Naive thymus-derived CD8-positive, alpha-beta T cell (primary cell): ENCODE measurements at regions not wholly inside any gene's neighbourhood (a gene's known extent, or its start where the extent isn't known, plus 50 kb on each side); places are given as distances from the start of the nearest gene placed in this dataset.
A peak's percentile ranks its signal among the peaks of the same experiment; 100 is the strongest.

Source experiments
- ATAC-seq, 2 donors: fragments of 150-1000 bp; cut with Tn5 transposase in 1 of 2; sonication (Bioruptor Pico), chemical (Tn5 transposase) in 1 of 2; 1 replicate in 1 of 2; 2 replicates in 1 of 2; pipeline ENCODE4 v1.10.0; 2021; ENCODE audit warnings: mild to moderate bottlenecking in 2 of 2, moderate library complexity in 2 of 2
- POLR2A ChIA-PET: fragments of 350-600 bp; sonication (Branson Sonifier 250); formaldehyde crosslinking; loops from one replicate; lab custom pipeline; 2021; ENCODE audit warnings: antibody characterized with exemption; lab: Charles Lee
- DNase-seq, 10 donors: peaks; one replicate each; pipeline versions ENCODE4 v3.0.0 to v3.0.0-alpha.2; 2020 to 2022
- H3K27ac Mint-ChIP-seq, 10 donors: one replicate each; pipeline ENCODE4 v1.8.0; 2020 to 2022; ENCODE audit warnings: mild to moderate bottlenecking in 10 of 10, mixed read lengths in 10 of 10, moderate library complexity in 4 of 10, inconsistent platforms in 1 of 10
- H3K27me3 Mint-ChIP-seq, 5 donors: one replicate each; pipeline ENCODE4 v1.8.0; 2021 to 2022; ENCODE audit warnings: mixed read lengths in 5 of 5
- H3K36me3 Mint-ChIP-seq, 3 donors: one replicate each; pipeline ENCODE4 v1.8.0; 2020 to 2022; ENCODE audit warnings: mixed read lengths in 3 of 3, mild to moderate bottlenecking in 2 of 3, inconsistent platforms in 1 of 3
- H3K4me1 Mint-ChIP-seq, 4 donors: one replicate each; pipeline ENCODE4 v1.8.0; 2021 to 2022; ENCODE audit warnings: mixed read lengths in 4 of 4
- H3K4me3 Mint-ChIP-seq, 10 donors: one replicate each; pipeline ENCODE4 v1.8.0; 2020 to 2022; ENCODE audit warnings: mild to moderate bottlenecking in 10 of 10, mixed read lengths in 10 of 10, moderate library complexity in 6 of 10, inconsistent platforms in 1 of 10
- H3K9me3 Mint-ChIP-seq, 9 donors: one replicate each; pipeline ENCODE4 v1.8.0; 2020 to 2022; ENCODE audit warnings: mixed read lengths in 9 of 9, mild to moderate bottlenecking in 3 of 9, inconsistent platforms in 1 of 9, moderate library complexity in 1 of 9

DNA sequence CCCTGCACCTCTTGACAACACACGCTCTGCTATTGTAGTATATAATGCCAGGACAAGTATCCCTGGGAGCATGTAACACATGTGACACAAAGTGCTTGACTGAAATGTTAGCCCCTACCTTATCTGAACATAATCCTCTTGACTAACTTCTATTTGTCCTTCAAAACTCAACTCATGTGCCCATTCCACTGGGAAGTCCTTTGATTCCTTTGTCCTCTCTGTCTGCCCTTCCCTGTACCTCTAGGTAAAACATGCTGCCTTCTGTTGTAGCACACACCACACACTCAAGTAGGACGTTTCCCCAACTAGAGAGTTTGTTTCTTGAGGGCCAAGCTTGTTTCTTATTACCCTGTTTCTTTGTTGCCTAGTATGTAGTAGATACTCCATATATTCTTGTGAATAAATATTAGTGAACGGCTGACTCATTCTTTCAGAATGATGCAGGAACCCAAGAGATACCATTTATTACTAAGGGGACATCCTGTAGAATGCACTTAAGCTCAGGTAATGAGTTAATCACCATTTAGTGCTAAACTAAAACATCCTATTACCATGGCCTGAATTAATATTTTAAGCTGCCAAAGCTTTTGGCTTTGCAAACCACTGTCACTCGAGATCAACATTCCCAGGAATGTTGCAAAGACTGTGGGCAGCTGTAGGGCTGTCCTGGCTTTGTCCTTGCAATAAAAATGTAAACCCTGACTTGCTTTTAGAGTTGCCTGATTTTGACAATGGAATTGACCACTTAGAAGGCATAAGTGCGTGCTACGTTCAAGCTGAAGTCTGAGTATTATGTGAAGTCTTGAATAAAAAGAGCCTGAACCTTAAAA, 313.4 kb downstream of the COG6 start:
- POLR2A ChIA-PET, result no interaction called here
- no peak overlapping the region for H3K4me3 Mint-ChIP-seq
- no peak overlapping the region for H3K27ac Mint-ChIP-seq
- peaks cover 0 to 4% (median 0%) of the 10 kb centered on the region in 5 donors for H3K27me3 Mint-ChIP-seq
- H3K36me3 Mint-ChIP-seq, result no peaks in the 10 kb centered on the region
- ATAC-seq (no peak), DNase-seq (no peak)
- peaks cover 0 to 2% (median 0%) of the 10 kb centered on the region in 4 donors for H3K4me1 Mint-ChIP-seq
- no peaks in the 10 kb centered on the region for H3K9me3 Mint-ChIP-seq

DNA sequence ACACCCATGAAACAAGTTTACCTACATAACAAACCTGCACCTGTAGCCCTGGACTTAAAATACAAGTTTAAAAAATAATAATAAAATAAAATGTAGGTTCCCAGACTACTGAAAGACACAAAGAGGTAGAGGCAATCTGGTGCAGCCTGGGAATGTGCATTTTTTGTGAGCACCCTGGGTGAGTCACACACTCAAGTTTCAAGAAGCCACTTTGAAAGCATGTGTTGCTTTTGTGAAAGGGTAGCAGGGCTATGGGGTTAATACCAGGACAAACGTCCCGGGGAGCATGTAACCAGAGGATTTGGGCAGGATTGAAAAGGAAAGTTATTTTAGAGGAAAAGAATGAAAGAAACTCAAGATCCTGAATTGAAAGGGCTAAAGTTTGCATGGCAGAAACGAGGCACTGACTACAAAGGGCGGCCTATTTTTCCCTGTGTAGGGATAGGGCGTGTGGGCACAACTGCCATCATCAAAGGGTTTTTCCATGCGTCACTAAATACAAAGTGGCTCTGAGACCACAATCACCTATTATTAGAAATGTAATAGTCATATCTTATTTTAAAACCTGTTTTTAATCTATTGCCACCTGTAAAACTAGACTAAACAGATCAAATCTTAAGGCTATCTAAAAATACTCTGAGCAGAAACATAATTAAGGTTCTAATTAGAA, 314.9 kb downstream of the COG6 start:
- Mint-ChIP-seq H3K36me3 (no peaks in the 10 kb centered on the region), H3K27me3 (peaks cover 0 to 4% (median 0%) of the 10 kb centered on the region in 5 donors), H3K4me3 (no peak overlapping the region), H3K27ac (no peak overlapping the region), H3K4me1 (peaks cover 0 to 2% (median 0%) of the 10 kb centered on the region in 4 donors), H3K9me3 (no peaks in the 10 kb centered on the region)
- no peak for ATAC-seq
- no peak for DNase-seq
- POLR2A ChIA-PET, result no interaction called here

DNA sequence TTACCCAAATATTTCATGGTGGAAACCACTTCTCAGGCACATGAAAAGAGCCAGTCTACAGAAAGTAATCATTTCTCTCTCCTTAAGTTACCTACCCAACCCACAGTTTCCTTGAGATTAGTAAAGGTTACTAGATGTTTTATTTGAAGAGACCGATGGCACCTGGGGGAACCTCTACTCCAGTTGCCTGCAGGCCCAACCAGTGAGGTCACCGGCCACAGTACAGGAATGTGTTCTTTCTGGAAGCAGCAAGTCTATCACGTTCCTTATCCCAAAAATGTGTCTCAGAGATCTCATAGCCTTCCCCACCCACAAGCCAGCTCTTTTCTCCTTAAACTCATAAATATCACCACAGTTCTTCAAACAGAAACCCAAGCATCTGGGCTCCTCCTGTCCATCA, 316.1 kb downstream of the COG6 start:
- POLR2A ChIA-PET, result no interaction called here
- H3K4me1 Mint-ChIP-seq, result peaks cover 0 to 2% (median 0%) of the 10 kb centered on the region in 4 donors
- no peak for ATAC-seq
- DNase-seq, result no peak
- H3K36me3 Mint-ChIP-seq, result no peaks in the 10 kb centered on the region
- H3K27me3 Mint-ChIP-seq, result peaks cover 0 to 4% (median 0%) of the 10 kb centered on the region in 5 donors
- no peaks in the 10 kb centered on the region for H3K9me3 Mint-ChIP-seq
- H3K4me3 Mint-ChIP-seq, result no peak overlapping the region
- no peak overlapping the region for H3K27ac Mint-ChIP-seq

DNA sequence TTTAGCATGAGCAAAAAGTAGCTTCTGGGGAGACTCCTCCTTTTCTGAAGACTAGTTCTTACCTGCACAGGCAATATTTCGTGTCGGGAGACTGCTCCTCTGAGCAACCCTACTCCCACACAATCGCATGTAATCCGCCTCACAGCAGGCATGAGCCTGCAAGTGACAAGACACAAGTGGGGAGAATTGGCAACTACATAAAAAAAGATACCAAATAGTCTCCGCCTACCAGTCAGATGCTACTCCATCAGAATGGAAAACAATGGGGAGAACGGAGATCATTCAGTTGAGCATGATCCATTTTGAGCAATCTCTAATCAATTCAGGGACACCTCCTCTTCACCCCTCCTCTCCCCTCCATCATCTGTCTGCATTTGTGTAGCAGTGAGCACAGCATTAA, 321.0 kb downstream of the COG6 start:
- ATAC-seq, result no peak
- H3K27me3 Mint-ChIP-seq, result peaks cover 0 to 3% (median 0%) of the 10 kb centered on the region in 5 donors

GRCh38 chr13:39981056-39981455, 325.6 kb downstream of the COG6 start:
- H3K27me3 Mint-ChIP-seq, result peaks cover 0 to 3% (median 0%) of the 10 kb centered on the region in 5 donors
- no peak overlapping the region for H3K4me3 Mint-ChIP-seq
- peaks cover 0 to 10% (median 0%) of the 10 kb centered on the region in 3 donors for H3K36me3 Mint-ChIP-seq
- ATAC-seq, result no peak
- POLR2A ChIA-PET, result no interaction called here
- no peak for DNase-seq
- no peak overlapping the region for H3K27ac Mint-ChIP-seq
- H3K9me3 Mint-ChIP-seq, result peaks cover 0 to 3% (median 0%) of the 10 kb centered on the region in 9 donors
- no peaks in the 10 kb centered on the region for H3K4me1 Mint-ChIP-seq

More for the DNA sequence above, 321.0 kb downstream of the COG6 start:
- POLR2A ChIA-PET, result no interaction called here
- no peak for DNase-seq
- peaks cover 0 to 2% (median 0%) of the 10 kb centered on the region in 4 donors for H3K4me1 Mint-ChIP-seq
- H3K4me3 Mint-ChIP-seq, result no peak overlapping the region
- no peaks in the 10 kb centered on the region for H3K36me3 Mint-ChIP-seq
- H3K27ac Mint-ChIP-seq, result peak overlapping the region in 2 of 10 donors; percentile 8 to 42
- H3K9me3 Mint-ChIP-seq, result no peaks in the 10 kb centered on the region

DNA sequence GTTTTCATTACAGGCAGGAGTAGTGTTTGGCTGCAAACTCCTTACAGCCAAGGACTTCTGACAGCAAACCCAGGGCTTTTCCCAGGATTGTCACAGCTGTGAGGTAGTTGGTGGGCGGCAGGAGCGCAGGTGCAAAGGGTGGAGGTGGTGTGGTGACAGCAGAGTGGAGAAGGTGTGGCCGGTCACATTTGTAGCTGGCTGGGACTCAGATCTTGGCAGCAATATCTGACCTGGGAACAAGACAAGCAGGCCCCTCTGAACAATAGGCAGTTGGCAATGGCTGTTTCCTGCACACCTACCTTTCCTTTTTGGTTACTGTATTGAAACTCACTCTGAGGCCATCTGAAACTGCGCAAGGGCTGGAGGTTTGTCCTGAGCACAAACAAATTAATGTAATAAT, 327.3 kb downstream of the COG6 start:
- Mint-ChIP-seq H3K27ac (peak overlapping the region in 1 of 10 donors; percentile 57), H3K4me3 (no peak overlapping the region), H3K27me3 (peaks cover 0 to 3% (median 0%) of the 10 kb centered on the region in 5 donors), H3K4me1 (no peaks in the 10 kb centered on the region), H3K36me3 (peaks cover 0 to 11% (median 0%) of the 10 kb centered on the region in 3 donors), H3K9me3 (peaks cover 0 to 3% (median 0%) of the 10 kb centered on the region in 9 donors)
- ATAC-seq (no peak), DNase-seq (no peak)
- POLR2A ChIA-PET, result no interaction called here

DNA sequence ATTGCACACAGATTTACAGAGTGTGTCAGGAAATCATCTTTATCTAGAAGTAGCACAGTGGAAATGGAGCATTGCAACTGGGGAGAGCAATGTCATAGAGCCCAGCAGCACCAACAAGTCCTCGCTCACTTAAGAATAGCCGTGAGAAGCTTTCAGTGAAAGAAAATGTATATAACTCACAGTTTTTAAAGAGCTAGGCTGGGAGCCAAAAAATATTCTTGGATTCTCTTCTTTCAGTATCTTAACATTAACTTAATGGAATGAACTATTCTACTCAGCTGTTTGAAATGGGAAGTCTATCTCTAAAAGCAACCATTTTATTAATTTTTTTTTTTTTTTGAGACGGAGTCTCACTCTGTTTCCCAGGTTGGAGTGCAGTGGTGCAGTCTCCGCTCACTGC, 329.6 kb downstream of the COG6 start:
- POLR2A ChIA-PET, result interaction anchor here (0.7 kb wide), 1 partner anchor 22 kb away, joined by 4 read pairs; no protein-coding TSS in a partner anchor
- Mint-ChIP-seq H3K27ac (no peak overlapping the region), H3K4me3 (no peak overlapping the region)

DNA sequence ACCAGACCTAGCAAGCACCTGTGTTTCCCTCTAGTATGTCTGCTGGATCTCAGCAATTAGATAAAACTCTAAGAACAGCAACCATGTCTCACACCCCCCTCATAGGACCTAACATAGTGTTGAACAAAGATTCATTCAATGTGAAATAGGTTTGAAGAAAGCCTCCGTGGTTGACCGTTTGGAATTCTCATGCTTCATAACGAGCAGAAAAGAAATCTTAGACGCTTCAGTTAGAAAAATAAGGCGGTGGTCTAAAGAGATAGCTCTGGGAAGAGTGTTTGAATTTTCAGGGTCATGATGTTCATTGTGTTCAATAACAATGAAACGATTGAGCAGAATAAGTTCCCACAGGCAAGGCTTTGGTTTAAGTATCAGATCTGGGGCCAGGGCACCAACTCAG, 332.9 kb downstream of the COG6 start:
- ATAC-seq (no peak), DNase-seq (no peak)

More for the DNA sequence above, 329.6 kb downstream of the COG6 start:
- Mint-ChIP-seq H3K27me3 (peaks cover 0 to 2% (median 0%) of the 10 kb centered on the region in 5 donors), H3K9me3 (peaks cover 0 to 3% (median 0%) of the 10 kb centered on the region in 9 donors), H3K36me3 (peaks cover 0 to 11% (median 0%) of the 10 kb centered on the region in 3 donors), H3K4me1 (no peaks in the 10 kb centered on the region)
- DNase-seq (no peak), ATAC-seq (no peak)

DNA sequence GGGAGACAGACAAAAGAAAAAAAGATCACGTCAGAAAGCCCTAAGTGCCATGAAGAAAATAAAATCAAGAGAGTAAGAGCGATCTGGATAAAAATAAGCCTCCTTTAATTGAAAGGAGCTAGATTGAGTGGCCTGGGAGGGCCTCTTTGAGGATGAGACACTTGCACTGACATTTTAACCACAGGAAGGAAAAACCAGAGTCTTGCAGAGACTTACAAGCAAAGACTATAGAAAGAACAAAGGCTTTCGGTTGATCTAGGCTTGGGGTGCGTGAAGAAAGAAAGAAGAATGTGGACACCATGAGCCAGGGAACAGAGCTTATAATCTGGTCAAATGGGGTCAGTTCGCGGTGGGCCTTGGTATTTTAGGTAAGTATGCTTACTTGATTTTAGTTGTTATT, 342.7 kb downstream of the COG6 start:
- Mint-ChIP-seq H3K9me3 (peaks cover 0 to 3% (median 0%) of the 10 kb centered on the region in 9 donors), H3K4me3 (peak overlapping the region; percentile 13 to 74 (median 57)), H3K27me3 (no peaks in the 10 kb centered on the region), H3K27ac (peak overlapping the region in 9 of 10 donors; percentile 5 to 83 (median 51)), H3K36me3 (no peaks in the 10 kb centered on the region), H3K4me1 (peaks cover 21 to 36% (median 25%) of the 10 kb centered on the region in 4 donors)
- POLR2A ChIA-PET, result interaction anchor here (1.1 kb wide), 1 partner anchor 8 kb away, joined by 4 read pairs; no protein-coding TSS in a partner anchor
- peak; percentile 100 for ATAC-seq
- DNase-seq, result peak in 5 of 10 donors; percentile 16 to 70 (median 32)

More for the DNA sequence above, 332.9 kb downstream of the COG6 start:
- Mint-ChIP-seq H3K4me3 (no peak overlapping the region), H3K4me1 (no peaks in the 10 kb centered on the region), H3K27ac (no peak overlapping the region), H3K36me3 (peaks cover 0 to 5% (median 0%) of the 10 kb centered on the region in 3 donors), H3K27me3 (peaks cover 0 to 2% (median 0%) of the 10 kb centered on the region in 5 donors), H3K9me3 (peaks cover 0 to 7% (median 0%) of the 10 kb centered on the region in 9 donors)
- POLR2A ChIA-PET, result interaction anchor here (0.6 kb wide), 1 partner anchor 376 kb away, joined by 3 read pairs; no protein-coding TSS in a partner anchor

DNA sequence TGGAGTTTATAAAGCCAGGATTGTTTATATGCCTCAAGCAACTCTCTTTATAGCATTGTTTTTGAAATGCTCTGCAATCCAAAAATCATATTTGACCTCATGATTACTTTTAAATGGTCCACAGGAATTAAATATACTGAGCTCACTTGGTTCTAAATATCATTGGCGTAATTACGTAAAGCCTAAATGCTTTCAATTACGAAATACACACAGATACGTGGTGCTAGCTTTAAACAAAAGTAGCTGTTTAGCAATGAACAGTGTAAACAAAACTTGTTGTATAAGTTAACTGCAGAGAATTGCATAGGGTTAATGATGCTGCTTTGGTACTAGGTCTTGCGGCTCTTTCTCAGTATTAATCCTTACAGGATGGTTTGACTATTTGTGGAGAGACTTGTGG, 346.6 kb downstream of the COG6 start:
- no peak for ATAC-seq
- H3K4me3 Mint-ChIP-seq, result no peak overlapping the region
- POLR2A ChIA-PET, result no interaction called here

DNA sequence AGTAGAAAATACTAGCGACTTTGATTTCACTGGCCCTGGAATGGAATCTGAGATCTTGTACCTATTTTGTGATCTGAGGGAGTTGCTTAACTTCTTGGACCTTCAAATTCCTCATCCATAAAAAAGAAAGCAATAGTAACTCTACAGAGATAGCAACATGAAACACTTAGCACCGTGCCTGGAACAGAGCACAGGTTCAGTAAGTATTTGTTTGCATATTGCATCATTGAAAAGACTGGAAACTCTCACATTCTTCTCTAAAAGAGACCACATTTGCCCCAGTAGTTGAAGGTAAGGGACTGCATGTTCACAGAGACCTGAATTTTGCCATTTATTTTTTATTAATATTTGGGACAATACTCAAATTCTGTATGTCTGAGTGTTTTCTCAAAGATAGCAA, 358.1 kb downstream of the COG6 start:
- POLR2A ChIA-PET, result no interaction called here

More for the DNA sequence above, 346.6 kb downstream of the COG6 start:
- DNase-seq, result no peak
- no peak overlapping the region for H3K27ac Mint-ChIP-seq
- H3K36me3 Mint-ChIP-seq, result no peaks in the 10 kb centered on the region
- H3K4me1 Mint-ChIP-seq, result peaks cover 15 to 26% (median 19%) of the 10 kb centered on the region in 4 donors
- peaks cover 0 to 5% (median 0%) of the 10 kb centered on the region in 9 donors for H3K9me3 Mint-ChIP-seq
- no peaks in the 10 kb centered on the region for H3K27me3 Mint-ChIP-seq

GRCh38 chr13:40016953-40017660, 361.6 kb downstream of the COG6 start:
- Mint-ChIP-seq H3K27ac (no peak overlapping the region), H3K4me1 (peaks cover 0 to 3% (median 0%) of the 10 kb centered on the region in 4 donors), H3K27me3 (peaks cover 0 to 2% (median 0%) of the 10 kb centered on the region in 5 donors), H3K9me3 (no peaks in the 10 kb centered on the region), H3K36me3 (peaks cover 0 to 1% (median 0%) of the 10 kb centered on the region in 3 donors), H3K4me3 (no peak overlapping the region)
- DNase-seq, result no peak
- ATAC-seq, result no peak
- POLR2A ChIA-PET, result no interaction called here

More for the DNA sequence above, 358.1 kb downstream of the COG6 start:
- no peak overlapping the region for H3K4me3 Mint-ChIP-seq
- no peak overlapping the region for H3K27ac Mint-ChIP-seq
- DNase-seq (no peak), ATAC-seq (no peak)
- peaks cover 0 to 4% (median 0%) of the 10 kb centered on the region in 3 donors for H3K36me3 Mint-ChIP-seq
- H3K9me3 Mint-ChIP-seq, result peaks cover 0 to 2% (median 0%) of the 10 kb centered on the region in 9 donors
- peaks cover 0 to 2% (median 0%) of the 10 kb centered on the region in 5 donors for H3K27me3 Mint-ChIP-seq
- H3K4me1 Mint-ChIP-seq, result peaks cover 0 to 2% (median 0%) of the 10 kb centered on the region in 4 donors
